Loucy (cell line): ENCODE measurements at regions not wholly inside any gene's neighbourhood (a gene's known extent, or its start where the extent isn't known, plus 50 kb on each side); places are given as distances from the start of the nearest gene placed in this dataset.

Experiments used
- EZH2phosphoT487 ChIP-seq: fragments of 200-600 bp; IDR thresholded peaks from 2 replicates; pipeline ENCODE4 v1.6.1; 2018; ENCODE audit warnings: antibody characterized with exemption, mild to moderate bottlenecking, moderate library complexity, borderline replicate concordance
- TF ChIP-seq, protein P1 (sequence below): fragments of 200-600 bp; sonication (generic); conservative IDR thresholded peaks from 2 replicates; pipeline ENCODE4 v1.5.1; 2014; ENCODE audit warnings: mild to moderate bottlenecking, antibody characterized with exemption, low read length

DNA sequence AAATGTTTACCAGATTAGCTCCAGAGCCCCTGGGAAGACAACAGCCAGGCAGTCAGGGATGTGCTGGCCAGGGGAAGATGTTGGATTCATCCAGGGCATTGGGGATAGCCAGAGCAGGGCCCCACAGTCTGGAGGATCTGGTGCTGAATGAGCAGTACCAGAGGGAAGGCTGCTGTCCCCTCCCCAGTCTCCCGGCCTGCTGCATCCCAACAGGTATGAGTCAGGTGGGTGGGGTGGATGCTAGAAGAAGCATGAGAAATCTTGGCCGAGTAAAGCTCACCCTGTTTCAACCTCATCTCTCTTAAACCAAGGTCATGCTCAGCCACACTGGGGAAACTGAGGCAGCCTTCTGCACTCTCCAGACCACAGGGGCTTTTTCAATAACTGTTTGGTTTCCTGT, 71.9 kb upstream of the SEC14L1 start:
- TF ChIP-seq EZH2phosphoT487, result no peak
- TF ChIP-seq, protein P1, sequence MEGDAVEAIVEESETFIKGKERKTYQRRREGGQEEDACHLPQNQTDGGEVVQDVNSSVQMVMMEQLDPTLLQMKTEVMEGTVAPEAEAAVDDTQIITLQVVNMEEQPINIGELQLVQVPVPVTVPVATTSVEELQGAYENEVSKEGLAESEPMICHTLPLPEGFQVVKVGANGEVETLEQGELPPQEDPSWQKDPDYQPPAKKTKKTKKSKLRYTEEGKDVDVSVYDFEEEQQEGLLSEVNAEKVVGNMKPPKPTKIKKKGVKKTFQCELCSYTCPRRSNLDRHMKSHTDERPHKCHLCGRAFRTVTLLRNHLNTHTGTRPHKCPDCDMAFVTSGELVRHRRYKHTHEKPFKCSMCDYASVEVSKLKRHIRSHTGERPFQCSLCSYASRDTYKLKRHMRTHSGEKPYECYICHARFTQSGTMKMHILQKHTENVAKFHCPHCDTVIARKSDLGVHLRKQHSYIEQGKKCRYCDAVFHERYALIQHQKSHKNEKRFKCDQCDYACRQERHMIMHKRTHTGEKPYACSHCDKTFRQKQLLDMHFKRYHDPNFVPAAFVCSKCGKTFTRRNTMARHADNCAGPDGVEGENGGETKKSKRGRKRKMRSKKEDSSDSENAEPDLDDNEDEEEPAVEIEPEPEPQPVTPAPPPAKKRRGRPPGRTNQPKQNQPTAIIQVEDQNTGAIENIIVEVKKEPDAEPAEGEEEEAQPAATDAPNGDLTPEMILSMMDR, result no peak
